Activated naive CD4-positive, alpha-beta T cell treated with anti-CD3 and anti-CD28 coated beads for 36 hours (primary cell): ENCODE measurements at regions not wholly inside any gene's neighbourhood (a gene's known extent, or its start where the extent isn't known, plus 50 kb on each side); places are given as distances from the start of the nearest gene placed in this dataset.
"Not testable (repeated sequence)": the region's sequence is repeated elsewhere in the genome, so short reads cannot be mapped to it uniquely, and the experiment has no call there.

Source experiments
- CTCF ChIA-PET: fragments of 350-600 bp; sonication (Branson Sonifier 250); formaldehyde crosslinking; loops from one replicate; lab custom pipeline; 2021; ENCODE audit warnings: antibody characterized with exemption; lab: Charles Lee
- DNase-seq: peaks from one replicate; pipeline ENCODE4 v3.0.0-alpha.2; 2020
- H3K27ac Mint-ChIP-seq: one replicate; pipeline ENCODE4 v1.8.0; 2021; ENCODE audit warnings: mild to moderate bottlenecking, mixed read lengths
- H3K27me3 Mint-ChIP-seq: one replicate; pipeline ENCODE4 v1.8.0; 2021; ENCODE audit warnings: low read depth, mixed read lengths
- H3K36me3 Mint-ChIP-seq: one replicate; pipeline ENCODE4 v1.8.0; 2021; ENCODE audit warnings: low read depth, mixed read lengths
- H3K4me1 Mint-ChIP-seq: one replicate; pipeline ENCODE4 v1.8.0; 2021; ENCODE audit warnings: low read depth, mixed read lengths
- H3K4me3 Mint-ChIP-seq: one replicate; pipeline ENCODE4 v1.8.0; 2021; ENCODE audit warnings: mild to moderate bottlenecking, moderate library complexity, mixed read lengths
- H3K9me3 Mint-ChIP-seq: one replicate; pipeline ENCODE4 v1.8.0; 2021; ENCODE audit warnings: mixed read lengths
- intact Hi-C: fragments of 100-400 bp; cut with micrococcal nuclease; formaldehyde crosslinking; loops from one replicate; pipeline ENCODE4 v1.15.1; 2023

- peak; percentile 22 for DNase-seq
- H3K9me3 Mint-ChIP-seq, H3K27ac Mint-ChIP-seq, H3K27me3 Mint-ChIP-seq, CTCF ChIA-PET, intact Hi-C loops, H3K36me3 Mint-ChIP-seq, H3K4me1 Mint-ChIP-seq: not testable (repeated sequence)
- H3K4me3 Mint-ChIP-seq, result peak overlapping the region; percentile 15
Observed at GRCh38 chr9:61330342-61331092, 140.7 kb downstream of the SPATA31A7 start.

DNA sequence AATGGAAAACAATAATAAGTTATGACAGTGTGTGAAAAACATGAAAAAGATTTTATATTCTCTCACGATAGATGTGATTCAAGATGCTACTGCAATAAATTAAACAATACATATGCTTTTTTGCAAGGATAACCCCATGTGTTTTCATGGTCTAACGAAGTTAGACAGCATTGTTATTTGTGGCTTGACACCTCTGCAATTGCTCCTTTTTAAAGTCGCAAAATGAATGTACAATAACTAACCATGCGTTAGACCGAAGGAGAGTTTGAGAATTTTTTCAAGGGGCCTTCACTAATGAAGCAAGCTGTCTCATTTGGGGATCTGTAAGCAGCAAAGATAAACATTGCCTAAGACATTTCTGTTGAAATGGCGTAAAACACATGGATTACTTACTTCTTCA is 167.1 kb downstream of the SPATA31A7 start:
- H3K27me3 Mint-ChIP-seq, H3K4me1 Mint-ChIP-seq, H3K36me3 Mint-ChIP-seq, intact Hi-C loops, H3K9me3 Mint-ChIP-seq, H3K27ac Mint-ChIP-seq, CTCF ChIA-PET, DNase-seq, H3K4me3 Mint-ChIP-seq: not testable (repeated sequence)

GRCh38 chr9:61374390-61374789 is 184.6 kb downstream of the SPATA31A7 start:
- H3K36me3 Mint-ChIP-seq, H3K4me1 Mint-ChIP-seq, H3K27me3 Mint-ChIP-seq, H3K4me3 Mint-ChIP-seq, DNase-seq, intact Hi-C loops, CTCF ChIA-PET, H3K27ac Mint-ChIP-seq, H3K9me3 Mint-ChIP-seq: not testable (repeated sequence)

GRCh38 chr9:61376159-61376558 is 186.3 kb downstream of the SPATA31A7 start:
- CTCF ChIA-PET, H3K27ac Mint-ChIP-seq, intact Hi-C loops, H3K4me3 Mint-ChIP-seq, H3K9me3 Mint-ChIP-seq, H3K4me1 Mint-ChIP-seq, H3K27me3 Mint-ChIP-seq, H3K36me3 Mint-ChIP-seq, DNase-seq: not testable (repeated sequence)

- H3K27ac Mint-ChIP-seq, H3K27me3 Mint-ChIP-seq, H3K36me3 Mint-ChIP-seq, DNase-seq, H3K4me3 Mint-ChIP-seq, H3K4me1 Mint-ChIP-seq, CTCF ChIA-PET, intact Hi-C loops, H3K9me3 Mint-ChIP-seq: not testable (repeated sequence)
Observed at GRCh38 chr9:61386035-61386815, 196.4 kb downstream of the SPATA31A7 start.

DNA sequence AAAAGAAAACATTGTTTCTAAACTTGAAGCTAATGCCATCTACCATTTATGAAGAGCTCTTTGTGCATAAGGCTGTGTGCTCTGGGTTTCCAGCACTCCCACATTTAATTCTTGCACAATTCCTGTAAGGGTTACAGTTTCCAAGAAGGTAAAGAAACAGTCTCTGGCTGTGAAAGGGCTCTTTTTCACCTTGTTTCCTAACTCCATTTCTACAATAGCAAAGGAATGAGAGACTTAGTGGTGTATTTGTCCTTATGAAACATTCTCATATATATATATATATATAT is 196.9 kb downstream of the SPATA31A7 start:
- H3K9me3 Mint-ChIP-seq, intact Hi-C loops, DNase-seq, H3K4me3 Mint-ChIP-seq, H3K4me1 Mint-ChIP-seq, H3K27me3 Mint-ChIP-seq, CTCF ChIA-PET, H3K36me3 Mint-ChIP-seq, H3K27ac Mint-ChIP-seq: not testable (repeated sequence)

- intact Hi-C loops, DNase-seq, H3K9me3 Mint-ChIP-seq, H3K4me3 Mint-ChIP-seq, H3K27me3 Mint-ChIP-seq, H3K36me3 Mint-ChIP-seq, H3K4me1 Mint-ChIP-seq, H3K27ac Mint-ChIP-seq, CTCF ChIA-PET: not testable (repeated sequence)
Observed at GRCh38 chr9:61402692-61403091, 212.9 kb downstream of the SPATA31A7 start.

DNA sequence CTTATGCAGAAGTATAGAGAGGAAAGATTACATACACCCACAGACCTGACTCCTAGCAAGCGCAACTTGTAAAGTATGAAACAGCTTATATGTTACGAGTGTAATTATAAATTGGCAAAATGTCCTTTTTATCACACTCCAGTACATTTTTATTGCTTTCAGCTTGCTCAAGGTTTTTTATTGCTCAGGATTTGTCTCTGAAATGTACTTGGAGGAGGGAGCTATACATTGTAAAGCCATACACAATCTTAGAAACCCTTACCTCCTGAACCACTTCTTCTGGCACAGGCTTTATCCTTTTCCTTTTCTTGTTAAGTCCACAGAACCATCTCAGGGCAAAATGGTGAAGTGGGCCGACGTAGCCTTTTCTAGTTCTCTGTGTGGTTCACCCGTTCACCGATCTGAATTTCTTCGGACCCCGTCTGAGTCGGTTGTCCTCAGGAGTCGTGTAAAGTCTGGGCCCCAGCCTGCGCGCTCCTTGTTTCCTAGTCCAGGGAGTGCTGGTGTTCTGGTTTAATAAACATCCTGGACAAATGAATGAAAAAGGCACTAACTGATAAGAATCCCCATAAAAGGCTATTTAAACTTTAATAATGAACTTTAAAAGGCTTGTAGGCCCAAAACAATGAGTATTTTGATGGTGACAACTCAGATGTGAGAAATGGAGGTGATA is 222.2 kb downstream of the SPATA31A7 start:
- H3K27ac Mint-ChIP-seq, CTCF ChIA-PET, DNase-seq: not testable (repeated sequence)

DNA sequence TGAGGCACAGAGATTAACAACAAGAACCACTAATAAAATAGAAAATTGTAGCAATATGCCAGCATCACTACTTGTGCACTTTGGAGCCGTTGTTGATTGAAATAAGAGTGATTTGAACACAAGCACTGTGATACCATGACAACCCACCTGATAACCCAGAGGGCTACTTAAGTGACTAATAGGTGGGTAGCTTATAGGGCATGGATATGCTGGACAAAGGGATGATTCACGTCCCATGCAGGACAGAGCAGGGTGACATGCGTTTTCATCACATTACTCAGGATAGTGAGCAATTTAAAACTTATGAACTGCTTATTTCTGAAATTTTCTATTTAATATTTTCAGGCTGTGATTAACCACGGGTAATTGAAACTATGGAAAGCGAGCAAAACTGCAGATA is 222.9 kb downstream of the SPATA31A7 start:
- H3K9me3 Mint-ChIP-seq, H3K27ac Mint-ChIP-seq, H3K4me1 Mint-ChIP-seq, CTCF ChIA-PET, H3K36me3 Mint-ChIP-seq, intact Hi-C loops, H3K4me3 Mint-ChIP-seq, H3K27me3 Mint-ChIP-seq, DNase-seq: not testable (repeated sequence)

More for the DNA sequence above, 222.2 kb downstream of the SPATA31A7 start:
- H3K27me3 Mint-ChIP-seq, intact Hi-C loops, H3K36me3 Mint-ChIP-seq, H3K4me3 Mint-ChIP-seq, H3K9me3 Mint-ChIP-seq, H3K4me1 Mint-ChIP-seq: not testable (repeated sequence)

GRCh38 chr9:61418174-61418573 is 228.3 kb downstream of the SPATA31A7 start:
- DNase-seq, H3K9me3 Mint-ChIP-seq, H3K4me1 Mint-ChIP-seq, H3K27ac Mint-ChIP-seq, H3K36me3 Mint-ChIP-seq, H3K4me3 Mint-ChIP-seq, H3K27me3 Mint-ChIP-seq, CTCF ChIA-PET, intact Hi-C loops: not testable (repeated sequence)

- H3K27ac Mint-ChIP-seq, DNase-seq, H3K4me3 Mint-ChIP-seq, H3K27me3 Mint-ChIP-seq, H3K36me3 Mint-ChIP-seq, intact Hi-C loops, H3K4me1 Mint-ChIP-seq, H3K9me3 Mint-ChIP-seq, CTCF ChIA-PET: not testable (repeated sequence)
Observed at GRCh38 chr9:61420267-61420958, 230.6 kb downstream of the SPATA31A7 start.

DNA sequence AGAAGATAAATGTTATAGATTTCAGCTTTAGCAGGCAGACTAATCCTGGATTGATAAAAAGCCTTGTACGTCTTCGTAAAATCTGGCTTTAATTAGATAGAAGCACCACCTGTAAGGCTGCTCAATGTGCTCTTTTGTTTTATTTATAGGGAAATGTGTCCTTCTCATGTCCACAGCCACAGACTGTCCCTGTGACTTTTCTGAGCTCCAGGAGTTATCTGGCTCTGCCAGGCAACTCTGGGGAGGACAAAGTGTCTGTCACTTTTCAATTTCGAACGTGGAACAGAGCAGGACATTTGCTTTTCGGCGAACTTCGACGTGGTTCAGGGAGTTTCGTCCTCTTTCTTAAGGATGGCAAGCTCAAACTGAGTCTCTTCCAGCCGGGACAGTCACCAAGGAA is 257.4 kb downstream of the SPATA31A7 start:
- CTCF ChIA-PET, intact Hi-C loops, H3K9me3 Mint-ChIP-seq, H3K4me1 Mint-ChIP-seq, H3K27ac Mint-ChIP-seq, H3K4me3 Mint-ChIP-seq, H3K36me3 Mint-ChIP-seq, DNase-seq, H3K27me3 Mint-ChIP-seq: not testable (repeated sequence)
